Trophoblast cell (in vitro differentiated cells and primary cell): ENCODE measurements at regions not wholly inside any gene's neighbourhood (a gene's known extent, or its start where the extent isn't known, plus 50 kb on each side); places are given as distances from the start of the nearest gene placed in this dataset.

ENCODE experiments used
- DNase-seq, 2 donors: peaks; one replicate each; pipeline ENCODE4 v3.0.0-alpha.2; 2016
- H2AFZ ChIP-seq: 2 replicates; pipeline ENCODE4 v1.6.1; 2013; ENCODE audit warnings: low read length, moderate library complexity, mild to moderate bottlenecking; ENCODE audit not compliant: insufficient read depth, poor library complexity
- H2AK5ac ChIP-seq: 2 replicates; pipeline ENCODE4 v1.6.1; 2013; ENCODE audit warnings: mild to moderate bottlenecking, low read length
- H2BK120ac ChIP-seq: 2 replicates; pipeline ENCODE4 v1.6.1; 2013; ENCODE audit warnings: low read length, mild to moderate bottlenecking, moderate library complexity; ENCODE audit not compliant: insufficient read depth, poor library complexity
- H2BK12ac ChIP-seq: 2 replicates; pipeline ENCODE4 v1.6.1; 2013; ENCODE audit warnings: mild to moderate bottlenecking, low read length, moderate library complexity
- H2BK5ac ChIP-seq: 2 replicates; pipeline ENCODE4 v1.6.1; 2013; ENCODE audit warnings: low read length, low read depth, moderate library complexity, mild to moderate bottlenecking; ENCODE audit not compliant: poor library complexity
- H3K14ac ChIP-seq: 2 replicates; pipeline ENCODE4 v1.6.1; 2013; ENCODE audit warnings: mild to moderate bottlenecking, low read length
- H3K18ac ChIP-seq: 2 replicates; pipeline ENCODE4 v1.6.1; 2013; ENCODE audit warnings: mild to moderate bottlenecking, low read length
- H3K23ac ChIP-seq: 2 replicates; pipeline ENCODE4 v1.6.1; 2013; ENCODE audit warnings: low read length
- H3K27ac ChIP-seq: 2 replicates; pipeline ENCODE4 v1.5.1; 2013; ENCODE audit warnings: low read depth, mild to moderate bottlenecking, inconsistent platforms, low read length, moderate library complexity
- H3K27me3 ChIP-seq: 2 replicates; pipeline ENCODE4 v1.6.1; 2013; ENCODE audit warnings: inconsistent platforms, mild to moderate bottlenecking, low read length, moderate library complexity; ENCODE audit not compliant: insufficient read depth
- H3K36me3 ChIP-seq, 2 experiments: 1 replicate in 1 of 2; 2 replicates in 1 of 2; pipeline ENCODE4 v1.6.1; 2013; ENCODE audit warnings: low read length in 2 of 2, mild to moderate bottlenecking in 2 of 2, moderate library complexity in 1 of 2; ENCODE audit not compliant: insufficient read depth in 2 of 2, control insufficient read depth in 1 of 2
- H3K4ac ChIP-seq: 2 replicates; pipeline ENCODE4 v1.6.1; 2013; ENCODE audit warnings: low read depth, mild to moderate bottlenecking, low read length, moderate library complexity
- H3K4me1 ChIP-seq, 2 experiments: 1 replicate in 1 of 2; 2 replicates in 1 of 2; pipeline ENCODE4 v1.6.1; 2013; ENCODE audit warnings: low read length in 2 of 2, mild to moderate bottlenecking in 2 of 2, moderate library complexity in 1 of 2; ENCODE audit not compliant: insufficient read depth in 2 of 2, control insufficient read depth in 1 of 2
- H3K4me2 ChIP-seq: 2 replicates; pipeline ENCODE4 v1.6.1; 2013; ENCODE audit warnings: inconsistent platforms, mild to moderate bottlenecking, low read length, moderate library complexity
- H3K4me3 ChIP-seq: 2 replicates; pipeline ENCODE4 v1.5.1; 2013; ENCODE audit warnings: mild to moderate bottlenecking, low read depth, low read length, inconsistent platforms
- H3K79me1 ChIP-seq: one replicate; pipeline ENCODE4 v1.6.1; 2013; ENCODE audit warnings: low read length
- H3K79me2 ChIP-seq: 2 replicates; pipeline ENCODE4 v1.6.1; 2013; ENCODE audit warnings: low read length, mild to moderate bottlenecking; ENCODE audit not compliant: control insufficient read depth, insufficient read depth, poor library complexity
- H3K9ac ChIP-seq: 2 replicates; pipeline ENCODE4 v1.6.1; 2013; ENCODE audit warnings: mild to moderate bottlenecking, low read length
- H3K9me3 ChIP-seq: 2 replicates; pipeline ENCODE4 v1.6.1; 2013; ENCODE audit warnings: low read depth, mild to moderate bottlenecking, control low read depth, inconsistent platforms, low read length; ENCODE audit not compliant: insufficient read depth
- H4K12ac ChIP-seq: 2 replicates; pipeline ENCODE4 v1.6.1; 2013; ENCODE audit warnings: low read depth, mild to moderate bottlenecking, low read length, moderate library complexity
- H4K8ac ChIP-seq: 2 replicates; pipeline ENCODE4 v1.6.1; 2013; ENCODE audit warnings: low read depth, mild to moderate bottlenecking, low read length, moderate library complexity
- H4K91ac ChIP-seq: one replicate; pipeline ENCODE4 v1.6.1; 2013; ENCODE audit warnings: low read depth, mild to moderate bottlenecking, low read length, moderate library complexity
- WGBS: extraction: QIAGEN DNeasy Blood & Tissue Kit; methylation state at CpG from one replicate; pipeline ENCODE4 v1.1.7; 2013; ENCODE audit warnings: missing lambda C conversion rate; ENCODE audit not compliant: insufficient read length, insufficient coverage; ENCODE audit errors: extremely low coverage; 5-methylcytosine and 5-hydroxymethylcytosine counted together

DNA sequence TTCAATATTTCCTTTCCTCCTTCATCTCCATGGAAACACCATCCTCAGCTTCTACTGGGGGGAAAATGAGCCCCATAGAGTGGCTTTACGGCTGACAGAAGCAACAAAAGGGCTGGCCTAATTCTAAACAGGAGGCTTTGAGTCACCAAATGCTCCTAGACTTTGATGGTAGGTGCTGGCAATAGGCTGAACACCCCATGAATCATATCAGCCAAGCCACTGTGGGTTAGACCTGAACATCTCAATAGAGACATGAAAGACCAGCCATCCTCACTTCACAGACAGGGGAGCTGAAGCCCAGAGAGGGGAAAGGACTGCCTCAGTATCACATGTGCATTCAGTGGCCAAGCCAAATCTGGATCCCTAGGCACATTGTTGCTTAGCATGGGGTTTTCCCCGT lies 107.6 kb downstream of the AMER1 start:
- H4K12ac ChIP-seq: no peak overlapping the region
- H3K79me1 ChIP-seq: no peaks in the 10 kb centered on the region
- no peak overlapping the region for H3K23ac ChIP-seq
- H3K14ac ChIP-seq: no peak overlapping the region
- no peak overlapping the region for H2AK5ac ChIP-seq
- no peak overlapping the region for H2BK12ac ChIP-seq
- H3K4me1 ChIP-seq: no peaks in the 10 kb centered on the region
- H3K79me2 ChIP-seq: no peaks in the 10 kb centered on the region
- no peaks in the 10 kb centered on the region for H3K27me3 ChIP-seq
- no peak overlapping the region for H3K9ac ChIP-seq
- no peak for DNase-seq
- WGBS: no CpG with 5 or more reads among the region's 2 CpGs
- H3K4me2 ChIP-seq: no peak overlapping the region
- H2BK5ac ChIP-seq: no peak overlapping the region
- H4K8ac ChIP-seq: no peak overlapping the region
- no peak overlapping the region for H2BK120ac ChIP-seq
- no peak overlapping the region for H3K4me3 ChIP-seq
- H4K91ac ChIP-seq: no peak overlapping the region
- no peaks in the 10 kb centered on the region for H3K9me3 ChIP-seq
- no peak overlapping the region for H3K27ac ChIP-seq
- H2AFZ ChIP-seq: no peak overlapping the region
- H3K18ac ChIP-seq: no peak overlapping the region
- no peaks in the 10 kb centered on the region for H3K36me3 ChIP-seq
- H3K4ac ChIP-seq: no peak overlapping the region

DNA sequence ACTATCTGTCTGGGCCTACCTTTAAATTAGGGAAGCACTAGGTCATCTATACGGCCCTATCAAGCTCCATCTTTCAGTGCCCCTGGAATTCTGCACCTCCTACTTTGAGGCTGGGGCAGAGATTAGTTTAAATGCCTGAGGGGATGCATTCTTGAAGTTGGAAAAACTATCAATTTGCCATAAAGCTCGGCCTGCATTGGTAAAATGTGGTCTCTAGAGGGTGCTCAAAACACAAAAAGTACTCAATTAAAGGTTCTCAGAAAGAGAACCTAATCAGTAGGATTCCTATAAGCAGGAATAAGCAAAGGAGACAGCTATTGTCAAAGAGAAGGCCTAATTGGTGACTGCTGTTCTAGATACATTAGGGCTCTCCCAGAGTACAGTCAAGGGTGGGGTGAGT lies 111.7 kb downstream of the AMER1 start:
- no peak overlapping the region for H3K9ac ChIP-seq
- no peak overlapping the region for H4K8ac ChIP-seq
- H2BK5ac ChIP-seq: no peak overlapping the region
- no peaks in the 10 kb centered on the region for H3K79me2 ChIP-seq
- no peak overlapping the region for H2BK12ac ChIP-seq
- no peak overlapping the region for H4K12ac ChIP-seq
- no peak overlapping the region for H2AFZ ChIP-seq
- H3K23ac ChIP-seq: no peak overlapping the region
- H3K4me3 ChIP-seq: no peak overlapping the region
- H3K79me1 ChIP-seq: no peaks in the 10 kb centered on the region
- no peak overlapping the region for H4K91ac ChIP-seq
- H3K4ac ChIP-seq: no peak overlapping the region
- H3K4me2 ChIP-seq: no peak overlapping the region
- no peak overlapping the region for H3K14ac ChIP-seq
- H3K4me1 ChIP-seq: no peaks in the 10 kb centered on the region
- H3K36me3 ChIP-seq: no peaks in the 10 kb centered on the region
- no peak overlapping the region for H2AK5ac ChIP-seq
- no CpG with 5 or more reads among the region's 2 CpGs for WGBS
- H3K18ac ChIP-seq: no peak overlapping the region
- DNase-seq: peak in 1 of 2 donors; percentile 26
- H3K9me3 ChIP-seq: no peaks in the 10 kb centered on the region
- no peaks in the 10 kb centered on the region for H3K27me3 ChIP-seq
- H3K27ac ChIP-seq: no peak overlapping the region
- H2BK120ac ChIP-seq: no peak overlapping the region
